DND-41 (cell line): ENCODE measurements at regions not wholly inside any gene's neighbourhood (a gene's known extent, or its start where the extent isn't known, plus 50 kb on each side); places are given as distances from the start of the nearest gene placed in this dataset.

ENCODE experiments used
- ATAC-seq: fragments of 200-7000 bp; cut with Tn5 transposase; 3 replicates; pipeline ENCODE4 v1.9.1; 2021; ENCODE audit warnings: low read depth; ENCODE audit not compliant: insufficient read depth
- DNase-seq: peaks from one replicate; pipeline ENCODE4 v3.0.0-alpha.2; 2020
- H2AFZ ChIP-seq: 2 replicates; pipeline ENCODE4 v1.6.0; 2012; ENCODE audit warnings: low read depth, low read length
- H3K27ac ChIP-seq: 2 replicates; pipeline ENCODE4 v1.5.1; 2012; ENCODE audit warnings: low read length, inconsistent platforms
- H3K27me3 ChIP-seq: fragments of 200-600 bp; sonication (generic); 2 replicates; pipeline ENCODE4 v1.6.0; 2012; ENCODE audit warnings: low read length, mild to moderate bottlenecking, inconsistent platforms; ENCODE audit not compliant: insufficient read depth, poor library complexity
- H3K36me3 ChIP-seq: 2 replicates; pipeline ENCODE4 v1.5.1; 2012; ENCODE audit warnings: low read length, inconsistent platforms; ENCODE audit not compliant: insufficient read depth
- H3K4me1 ChIP-seq: 2 replicates; pipeline ENCODE4 v1.5.1; 2012; ENCODE audit warnings: mild to moderate bottlenecking, low read length; ENCODE audit not compliant: insufficient read depth
- H3K4me2 ChIP-seq: 2 replicates; pipeline ENCODE4 v1.6.0; 2012; ENCODE audit warnings: mild to moderate bottlenecking, moderate library complexity, low read length, inconsistent platforms; ENCODE audit not compliant: insufficient read depth
- H3K4me3 ChIP-seq, 2 experiments: fragments of 200-600 bp in 1 of 2; shearing (Covaris generic) in 1 of 2; 2 replicates each; pipeline ENCODE4 v1.5.1; 2012 to 2016; ENCODE audit warnings: inconsistent platforms in 2 of 2, low read length in 2 of 2, mild to moderate bottlenecking in 2 of 2, low read depth in 1 of 2, moderate library complexity in 1 of 2
- H3K79me2 ChIP-seq: 2 replicates; pipeline ENCODE4 v1.6.0; 2012; ENCODE audit warnings: low read length, inconsistent platforms; ENCODE audit not compliant: insufficient read depth
- H3K9ac ChIP-seq: 2 replicates; pipeline ENCODE4 v1.6.0; 2012; ENCODE audit warnings: low read depth, mild to moderate bottlenecking, inconsistent platforms, low read length, moderate library complexity
- H3K9me3 ChIP-seq: 2 replicates; pipeline ENCODE4 v1.5.1; 2012; ENCODE audit warnings: low read length, moderate library complexity, mild to moderate bottlenecking, inconsistent platforms; ENCODE audit not compliant: insufficient read depth, severe bottlenecking
- H4K20me1 ChIP-seq: 2 replicates; pipeline ENCODE4 v1.6.0; 2012; ENCODE audit warnings: low read length; ENCODE audit not compliant: insufficient read depth
- CTCF ChIP-seq: IDR thresholded peaks from 2 replicates; pipeline ENCODE4 v1.5.1; 2012; ENCODE audit warnings: borderline replicate concordance, low read length, moderate library complexity, mild to moderate bottlenecking; ENCODE audit not compliant: poor library complexity, severe bottlenecking; ENCODE audit errors: extremely low read depth
- EZH2 ChIP-seq: IDR thresholded peaks from 3 replicates; pipeline ENCODE4 v1.6.1; 2012; ENCODE audit warnings: borderline replicate concordance, low read depth, mild to moderate bottlenecking, moderate library complexity, low read length, inconsistent platforms; ENCODE audit not compliant: severe bottlenecking

GRCh38 chr5:133811168-133811567 is 157.3 kb downstream of the C5orf15 start:
- Histone ChIP-seq H3K4me2 (no peak overlapping the region), H4K20me1 (no peaks in the 10 kb centered on the region), H3K79me2 (no peaks in the 10 kb centered on the region), H2AFZ (no peak overlapping the region), H3K27me3 (peaks cover 21% of the 10 kb centered on the region), H3K36me3 (no peaks in the 10 kb centered on the region), H3K9ac (no peak overlapping the region), H3K4me1 (no peaks in the 10 kb centered on the region), H3K4me3 (no peak overlapping the region), H3K27ac (no peak overlapping the region), H3K9me3 (no peaks in the 10 kb centered on the region)
- no peak for TF ChIP-seq EZH2
- TF ChIP-seq CTCF: no peak
- DNase-seq (no peak), ATAC-seq (no peak)

- no peak overlapping the region for H2AFZ ChIP-seq
- H3K79me2 ChIP-seq: no peaks in the 10 kb centered on the region
- DNase-seq (no peak), ATAC-seq (no peak)
- H3K27ac ChIP-seq: no peak overlapping the region
- H3K4me2 ChIP-seq: no peak overlapping the region
- H3K9me3 ChIP-seq: no peaks in the 10 kb centered on the region
- no peak overlapping the region for H3K9ac ChIP-seq
- no peaks in the 10 kb centered on the region for H3K36me3 ChIP-seq
- H3K4me1 ChIP-seq: no peaks in the 10 kb centered on the region
- no peak for TF ChIP-seq CTCF
- TF ChIP-seq EZH2: no peak
- H3K4me3 ChIP-seq: no peak overlapping the region
- H3K27me3 ChIP-seq: peaks cover 24% of the 10 kb centered on the region
- H4K20me1 ChIP-seq: no peaks in the 10 kb centered on the region
Measured at GRCh38 chr5:133809801-133810200, 158.6 kb downstream of the C5orf15 start.

GRCh38 chr5:133807348-133807747 is 161.1 kb downstream of the C5orf15 start:
- TF ChIP-seq EZH2: no peak
- no peak for TF ChIP-seq CTCF
- ATAC-seq: no peak

GRCh38 chr5:133806847-133807246 is 161.6 kb downstream of the C5orf15 start:
- no peak overlapping the region for H3K9ac ChIP-seq

More at GRCh38 chr5:133807348-133807747, 161.1 kb downstream of the C5orf15 start:
- Histone ChIP-seq H3K4me3 (no peak overlapping the region), H3K9me3 (no peaks in the 10 kb centered on the region), H2AFZ (no peak overlapping the region), H3K27me3 (peaks cover 23% of the 10 kb centered on the region), H3K4me2 (no peak overlapping the region), H3K4me1 (no peaks in the 10 kb centered on the region), H3K27ac (no peak overlapping the region), H3K79me2 (no peaks in the 10 kb centered on the region), H4K20me1 (no peaks in the 10 kb centered on the region), H3K9ac (no peak overlapping the region), H3K36me3 (no peaks in the 10 kb centered on the region)
- DNase-seq: no peak

More at GRCh38 chr5:133806847-133807246, 161.6 kb downstream of the C5orf15 start:
- TF ChIP-seq EZH2 (no peak), CTCF (no peak)
- Histone ChIP-seq H3K27ac (no peak overlapping the region), H3K36me3 (no peaks in the 10 kb centered on the region), H3K4me2 (no peak overlapping the region), H4K20me1 (no peaks in the 10 kb centered on the region), H2AFZ (no peak overlapping the region), H3K9me3 (no peaks in the 10 kb centered on the region), H3K4me3 (no peak overlapping the region), H3K27me3 (peaks cover 26% of the 10 kb centered on the region), H3K79me2 (no peaks in the 10 kb centered on the region), H3K4me1 (no peaks in the 10 kb centered on the region)
- no peak for ATAC-seq
- no peak for DNase-seq
